Subcutaneous abdominal adipose tissue (tissue), 5 donors: ENCODE measurements at regions not wholly inside any gene's neighbourhood (a gene's known extent, or its start where the extent isn't known, plus 50 kb on each side); places are given as distances from the start of the nearest gene placed in this dataset.

Experiments
- H3K27ac ChIP-seq: one replicate; pipeline ENCODE4 v1.7.0; 2013; ENCODE audit warnings: low read depth, mild to moderate bottlenecking, inconsistent platforms, low read length, moderate library complexity
- H3K27me3 ChIP-seq, 5 donors: one replicate each; pipeline ENCODE4 v1.7.0; 2013; ENCODE audit warnings: low read length in 5 of 5, inconsistent platforms in 1 of 5; ENCODE audit not compliant: control insufficient read depth in 5 of 5, insufficient read depth in 4 of 5
- H3K36me3 ChIP-seq, 5 donors: one replicate each; pipeline ENCODE4 v1.7.0; 2013; ENCODE audit warnings: low read length in 5 of 5; ENCODE audit not compliant: control insufficient read depth in 5 of 5, insufficient read depth in 5 of 5
- H3K4me1 ChIP-seq, 5 donors: one replicate each; pipeline ENCODE4 v1.7.0; 2013; ENCODE audit warnings: low read length in 5 of 5, mild to moderate bottlenecking in 3 of 5, moderate library complexity in 1 of 5; ENCODE audit not compliant: control insufficient read depth in 5 of 5, insufficient read depth in 5 of 5
- H3K4me3 ChIP-seq, 5 donors: one replicate each; pipeline ENCODE4 v1.7.0; 2013; ENCODE audit warnings: low read length in 5 of 5, low read depth in 1 of 5
- H3K9ac ChIP-seq, 5 donors: one replicate each; pipeline ENCODE4 v1.7.0; 2013; ENCODE audit warnings: low read length in 5 of 5, mild to moderate bottlenecking in 4 of 5, moderate library complexity in 3 of 5
- H3K9me3 ChIP-seq, 5 donors: one replicate each; pipeline ENCODE4 v1.7.0; 2013; ENCODE audit warnings: low read length in 5 of 5; ENCODE audit not compliant: control insufficient read depth in 5 of 5
- donor health status: healthy.
- donor health status: healthy.
- donor health status: healthy.
- donor health status: healthy.
- donor health status: healthy.

DNA sequence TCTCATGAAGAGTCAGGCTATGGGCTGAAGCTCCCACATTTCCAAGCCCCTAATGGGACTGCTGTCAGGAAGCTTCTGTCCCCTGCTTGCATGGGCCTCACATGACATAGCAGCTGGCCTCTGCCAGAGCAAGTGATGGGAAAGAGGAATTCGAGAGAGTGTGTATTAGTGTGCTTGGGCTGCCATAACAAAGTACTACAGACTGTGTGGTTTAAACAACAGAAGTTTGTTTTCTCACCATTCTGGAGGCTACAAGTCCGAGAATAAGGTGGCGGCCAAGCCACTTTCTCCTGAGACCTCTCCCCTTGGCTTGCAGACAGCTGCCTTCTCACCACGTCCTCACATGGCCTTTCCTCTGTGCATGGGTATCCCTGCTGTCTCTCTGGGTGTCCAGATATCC, 274.4 kb downstream of the NUAK1 start:
- no peaks in the 10 kb centered on the region for H3K27me3 ChIP-seq
- no peak overlapping the region for H3K27ac ChIP-seq
- H3K9ac ChIP-seq = no peak overlapping the region
- H3K36me3 ChIP-seq = no peaks in the 10 kb centered on the region
- H3K4me1 ChIP-seq = peaks cover 0 to 5% (median 0%) of the 10 kb centered on the region in 5 donors
- H3K9me3 ChIP-seq = peaks cover 0 to 5% (median 0%) of the 10 kb centered on the region in 5 donors
- no peak overlapping the region for H3K4me3 ChIP-seq

- H3K36me3 ChIP-seq = no peaks in the 10 kb centered on the region
- peaks cover 0 to 5% (median 0%) of the 10 kb centered on the region in 5 donors for H3K4me1 ChIP-seq
- peaks cover 0 to 5% (median 0%) of the 10 kb centered on the region in 5 donors for H3K9me3 ChIP-seq
- H3K4me3 ChIP-seq = no peak overlapping the region
- no peak overlapping the region for H3K27ac ChIP-seq
- no peaks in the 10 kb centered on the region for H3K27me3 ChIP-seq
- H3K9ac ChIP-seq = no peak overlapping the region
These were observed 273.9 kb downstream of the NUAK1 start for GRCh38 chr12:105864901-105865300.

DNA sequence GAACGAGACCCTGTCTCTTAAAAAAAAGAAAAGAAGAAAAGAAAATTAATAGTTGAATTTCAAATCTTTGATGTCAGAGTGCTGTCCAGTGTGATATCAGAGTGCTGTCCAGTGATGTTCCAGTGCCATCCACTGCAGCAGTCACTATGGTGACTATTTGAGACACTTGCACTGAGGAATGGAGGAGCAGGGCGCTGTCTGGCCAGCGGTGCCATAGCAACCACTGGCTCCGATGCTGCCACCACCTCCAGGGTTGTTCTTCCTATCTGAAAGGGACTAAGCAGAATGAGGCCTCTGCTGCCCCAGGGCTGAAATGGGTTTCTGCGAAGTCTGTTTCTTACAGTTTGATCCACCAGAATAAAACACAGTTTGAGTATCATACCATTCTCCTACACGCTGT, 272.9 kb downstream of the NUAK1 start:
- Histone ChIP-seq H3K36me3 (no peaks in the 10 kb centered on the region), H3K9me3 (peaks cover 0 to 5% (median 0%) of the 10 kb centered on the region in 5 donors)

GRCh38 chr12:105874121-105874520, 264.6 kb downstream of the NUAK1 start:
- no peaks in the 10 kb centered on the region for H3K36me3 ChIP-seq
- H3K27me3 ChIP-seq = no peaks in the 10 kb centered on the region
- no peaks in the 10 kb centered on the region for H3K4me1 ChIP-seq
- H3K9ac ChIP-seq = no peak overlapping the region
- no peak overlapping the region for H3K27ac ChIP-seq
- peaks cover 0 to 3% (median 0%) of the 10 kb centered on the region in 5 donors for H3K9me3 ChIP-seq
- no peak overlapping the region for H3K4me3 ChIP-seq

More for the DNA sequence above, 272.9 kb downstream of the NUAK1 start:
- H3K4me3 ChIP-seq = no peak overlapping the region
- H3K4me1 ChIP-seq = peaks cover 0 to 5% (median 0%) of the 10 kb centered on the region in 5 donors
- no peaks in the 10 kb centered on the region for H3K27me3 ChIP-seq
- no peak overlapping the region for H3K9ac ChIP-seq
- H3K27ac ChIP-seq = no peak overlapping the region

DNA sequence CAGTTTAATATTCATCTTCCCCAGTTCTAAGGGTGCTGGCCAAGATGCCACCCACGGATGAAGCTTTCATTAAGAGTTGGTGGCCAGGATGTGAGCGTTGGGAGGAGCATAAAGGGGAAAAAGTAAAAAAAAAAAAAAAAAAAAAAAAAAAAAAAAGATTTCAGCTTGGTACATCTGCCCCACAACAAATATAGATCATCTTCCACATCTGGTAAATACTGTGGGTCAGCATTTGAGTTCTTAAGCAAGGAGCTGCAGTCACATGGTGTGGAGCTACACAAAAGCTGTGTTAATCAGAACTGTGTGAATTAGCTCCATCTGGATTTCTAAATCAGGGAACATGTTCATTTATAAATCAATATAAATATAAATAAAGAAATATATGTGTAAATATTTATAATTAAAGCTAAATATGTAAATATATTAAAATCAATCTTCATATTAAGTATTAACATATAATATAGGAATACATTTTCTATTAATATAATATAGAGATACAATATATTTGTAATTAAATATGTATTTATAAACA, 262.3 kb downstream of the NUAK1 start:
- Histone ChIP-seq H3K9me3 (no peaks in the 10 kb centered on the region), H3K27ac (no peak overlapping the region), H3K4me1 (no peaks in the 10 kb centered on the region), H3K27me3 (no peaks in the 10 kb centered on the region), H3K4me3 (no peak overlapping the region), H3K36me3 (no peaks in the 10 kb centered on the region), H3K9ac (no peak overlapping the region)

DNA sequence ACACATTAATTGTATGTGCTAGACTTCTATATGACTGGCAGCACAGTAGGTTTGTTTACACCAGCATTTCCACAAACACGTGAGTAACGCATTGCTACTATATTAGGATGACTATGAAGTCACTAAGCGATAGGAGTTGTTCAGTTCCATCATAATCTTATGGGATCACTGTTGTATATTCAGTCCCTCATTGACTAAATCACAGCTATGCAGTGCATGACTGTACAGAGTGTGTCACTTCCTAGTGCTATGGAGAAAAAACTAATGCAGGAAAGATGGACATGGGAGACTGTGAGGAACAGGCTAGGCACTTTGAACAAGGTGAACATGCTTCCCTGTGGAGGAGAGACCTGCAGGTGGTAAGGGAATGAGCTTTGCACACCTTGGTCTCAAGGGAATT, 259.8 kb downstream of the NUAK1 start:
- H3K4me1 ChIP-seq = no peaks in the 10 kb centered on the region
- no peaks in the 10 kb centered on the region for H3K27me3 ChIP-seq
- H3K4me3 ChIP-seq = no peak overlapping the region
- H3K9ac ChIP-seq = no peak overlapping the region
- no peaks in the 10 kb centered on the region for H3K9me3 ChIP-seq
- H3K27ac ChIP-seq = no peak overlapping the region
- H3K36me3 ChIP-seq = no peaks in the 10 kb centered on the region

- no peaks in the 10 kb centered on the region for H3K4me1 ChIP-seq
- H3K27me3 ChIP-seq = no peaks in the 10 kb centered on the region
- no peak overlapping the region for H3K4me3 ChIP-seq
- H3K9ac ChIP-seq = no peak overlapping the region
- no peaks in the 10 kb centered on the region for H3K9me3 ChIP-seq
- no peak overlapping the region for H3K27ac ChIP-seq
- no peaks in the 10 kb centered on the region for H3K36me3 ChIP-seq
These were observed 257.8 kb downstream of the NUAK1 start for GRCh38 chr12:105880824-105881388.

DNA sequence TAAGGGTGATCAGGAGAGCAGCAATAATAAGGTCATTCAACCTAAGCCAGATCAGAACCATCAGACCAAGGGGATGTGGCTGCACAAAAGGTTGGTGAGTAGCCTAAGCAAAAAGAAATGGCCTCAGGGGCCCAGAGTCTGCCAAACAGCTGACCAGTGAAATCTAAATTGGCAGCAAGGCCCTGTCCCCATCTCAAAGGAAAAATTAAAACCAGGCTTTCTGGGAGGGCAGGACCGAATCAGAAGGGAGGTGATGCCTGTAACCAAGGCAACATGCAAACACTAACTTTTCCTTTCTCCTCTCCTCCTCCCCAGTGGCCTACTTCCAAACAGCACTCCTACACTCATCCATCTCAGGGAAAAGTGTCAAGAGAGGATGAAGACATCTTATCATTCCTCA, 256.4 kb downstream of the NUAK1 start:
- no peaks in the 10 kb centered on the region for H3K36me3 ChIP-seq
- no peak overlapping the region for H3K9ac ChIP-seq
- H3K27me3 ChIP-seq = no peaks in the 10 kb centered on the region
- H3K9me3 ChIP-seq = no peaks in the 10 kb centered on the region
- H3K4me1 ChIP-seq = no peaks in the 10 kb centered on the region
- no peak overlapping the region for H3K27ac ChIP-seq
- no peak overlapping the region for H3K4me3 ChIP-seq

GRCh38 chr12:105887131-105887530, 251.6 kb downstream of the NUAK1 start:
- Histone ChIP-seq H3K4me1 (no peaks in the 10 kb centered on the region), H3K27me3 (no peaks in the 10 kb centered on the region), H3K36me3 (no peaks in the 10 kb centered on the region), H3K9ac (no peak overlapping the region), H3K4me3 (no peak overlapping the region), H3K27ac (no peak overlapping the region), H3K9me3 (peaks cover 0 to 4% (median 0%) of the 10 kb centered on the region in 5 donors)

- no peak overlapping the region for H3K27ac ChIP-seq
- no peak overlapping the region for H3K4me3 ChIP-seq
- H3K4me1 ChIP-seq = no peaks in the 10 kb centered on the region
- no peak overlapping the region for H3K9ac ChIP-seq
- H3K9me3 ChIP-seq = peaks cover 0 to 4% (median 0%) of the 10 kb centered on the region in 5 donors
- no peaks in the 10 kb centered on the region for H3K36me3 ChIP-seq
- no peaks in the 10 kb centered on the region for H3K27me3 ChIP-seq
These were observed 250.1 kb downstream of the NUAK1 start for GRCh38 chr12:105888696-105889095.
